K562 (cell line): ENCODE measurements at regions not wholly inside any gene's neighbourhood (a gene's known extent, or its start where the extent isn't known, plus 50 kb on each side); places are given as distances from the start of the nearest gene placed in this dataset.
A peak's percentile ranks its signal among the peaks of the same experiment; 100 is the strongest.

ENCODE experiments used
- ATAC-seq: fragments of 200-7000 bp; cut with Tn5 transposase; 3 replicates; pipeline ENCODE4 v1.9.1; 2020; ENCODE audit warnings: moderate library complexity
- BruUV-seq: library from RNA; stranded (reverse); fragments of 400-500 nt; replicated peaks from 2 replicates; lab custom pipeline; 2021; lab: Mats Ljungman, UMichigan
- CTCF ChIA-PET: fragments of 300-600 bp; formaldehyde crosslinking; extraction: SDS; loops from one replicate; lab custom pipeline; 2021; ENCODE audit warnings: low intra/inter-chr PET ratio; lab: Yijun Ruan, JAX
- POLR2A ChIA-PET: fragments of 300-600, 350-650 bp; sonication (Branson Sonifier 250); formaldehyde crosslinking; extraction: SDS; loops from one replicate; lab custom pipeline; 2021; ENCODE audit warnings: antibody characterized with exemption, inconsistent platforms; lab: Yijun Ruan, JAX
- DNase-seq, 4 experiments: peaks; one replicate each; pipeline versions ENCODE4 v3.0.0 to v3.0.0-alpha.2; 2011 to 2018; ENCODE audit warnings: low spot score in 3 of 4, mixed read lengths in 3 of 4; ENCODE audit errors: extremely low read depth in 1 of 4
- FAIRE-seq: peaks from 2 replicates; lab custom pipeline; 2011; peaks lifted over from hg19 to GRCh38; lab: Jason Lieb, UNC
- H2AFZ ChIP-seq: 2 replicates; pipeline ENCODE4 v1.6.0; 2011; ENCODE audit warnings: low read depth, low read length, control low read depth, inconsistent platforms
- H3K27ac ChIP-seq: fragments of 200-600 bp; 3 replicates; pipeline ENCODE4 v1.8.0; 2011; ENCODE audit warnings: low read depth, mild to moderate bottlenecking, control low read depth, inconsistent platforms, low read length, moderate library complexity, mixed read lengths; ENCODE audit errors: extremely low read depth
- H3K27me3 ChIP-seq, 2 experiments: fragments of 300-600 bp in 1 of 2; 2 replicates in 1 of 2; 3 replicates in 1 of 2; pipeline versions ENCODE4 v1.6.0 to v1.8.0; 2011; ENCODE audit warnings: inconsistent platforms in 2 of 2, low read length in 2 of 2, mild to moderate bottlenecking in 1 of 2, mixed read lengths in 1 of 2, moderate library complexity in 1 of 2; ENCODE audit not compliant: control insufficient read depth in 2 of 2, insufficient read depth in 2 of 2
- H3K36me3 ChIP-seq: fragments of 300-600 bp; 3 replicates; pipeline ENCODE4 v1.8.0; 2011; ENCODE audit warnings: mild to moderate bottlenecking, low read length, inconsistent platforms; ENCODE audit not compliant: control insufficient read depth, insufficient read depth
- H3K4me1 ChIP-seq, 2 experiments: fragments of 200-600 bp in 1 of 2; replicated peaks in 1 of 2; 2 replicates in 1 of 2; 3 replicates in 1 of 2; pipeline versions ENCODE4 v1.5.1 to v1.8.0; 2011; ENCODE audit warnings: inconsistent platforms in 2 of 2, low read length in 2 of 2, mild to moderate bottlenecking in 1 of 2, mixed read lengths in 1 of 2, moderate library complexity in 1 of 2; ENCODE audit not compliant: control insufficient read depth in 2 of 2, insufficient read depth in 2 of 2
- H3K4me2 ChIP-seq: 2 replicates; pipeline ENCODE4 v1.6.1; 2011; ENCODE audit warnings: low read length, control low read depth, inconsistent platforms, mixed read lengths; ENCODE audit not compliant: insufficient read depth
- H3K4me3 ChIP-seq: fragments of 200-600 bp; sonication (generic), shearing (Covaris generic); 2 replicates; pipeline ENCODE4 v1.5.1; 2016; ENCODE audit warnings: control low read depth, inconsistent platforms
- H3K79me2 ChIP-seq: fragments of 200-600 bp; 3 replicates; pipeline ENCODE4 v1.8.0; 2011; ENCODE audit warnings: low read length, inconsistent platforms; ENCODE audit not compliant: control insufficient read depth, insufficient read depth
- H3K9ac ChIP-seq, 2 experiments: 2 replicates each; pipeline versions ENCODE4 v1.6.0 to v1.6.1; 2011; ENCODE audit warnings: low read depth in 2 of 2, low read length in 2 of 2, control low read depth in 1 of 2, inconsistent platforms in 1 of 2, mild to moderate bottlenecking in 1 of 2, mixed read lengths in 1 of 2; ENCODE audit not compliant: insufficient read depth in 1 of 2
- H3K9me1 ChIP-seq: one replicate; pipeline ENCODE4 v1.6.0; 2011; ENCODE audit warnings: inconsistent platforms, mild to moderate bottlenecking, low read length, moderate library complexity; ENCODE audit not compliant: control insufficient read depth, insufficient read depth
- H3K9me3 ChIP-seq: replicated peaks from 2 replicates; pipeline ENCODE4 v1.5.1; 2011; ENCODE audit warnings: low read depth, low read length, inconsistent platforms; ENCODE audit not compliant: control insufficient read depth, insufficient read depth
- H4K20me1 ChIP-seq: replicated peaks from 2 replicates; pipeline ENCODE4 v1.6.1; 2011; ENCODE audit warnings: low read length, inconsistent platforms, mixed read lengths; ENCODE audit not compliant: control insufficient read depth, insufficient read depth
- MEIS2 ChIP-seq: fragments of 450-650 bp; IDR thresholded peaks from 2 replicates; pipeline ENCODE4 v1.6.1; 2014; ENCODE audit warnings: mild to moderate bottlenecking; ENCODE audit not compliant: partially characterized antibody
- NBN ChIP-seq: fragments of 450-650 bp; IDR thresholded peaks from 2 replicates; pipeline ENCODE4 v1.6.1; 2016; ENCODE audit warnings: low read depth, mild to moderate bottlenecking
- ZNF407 ChIP-seq: fragments of 450-650 bp; IDR thresholded peaks from 2 replicates; pipeline ENCODE4 v1.6.1; 2016; ENCODE audit warnings: low read depth
- in situ Hi-C: fragments of 300-500 bp; cut with MboI; formaldehyde crosslinking; loops from 4 replicates; pipeline ENCODE4 v1.15.0; 2018; ENCODE audit warnings: inconsistent platforms, mixed read lengths
- intact Hi-C: fragments of 100-400 bp; cut with micrococcal nuclease; formaldehyde crosslinking; loops from 2 replicates; pipeline ENCODE4 v1.14.2; 2022

- no peak for TF ChIP-seq ZNF407
These were observed 611.9 kb upstream of the CDH11 start (continued) for GRCh38 chr16:65733721-65734120.

GRCh38 chr16:65731833-65732232 is 610.0 kb upstream of the CDH11 start:
- in situ Hi-C loops: no loop called here
- no peak for ATAC-seq
- Histone ChIP-seq H3K4me1 (no peaks in the 10 kb centered on the region), H3K27ac (no peak overlapping the region), H3K4me2 (no peak overlapping the region), H4K20me1 (no peaks in the 10 kb centered on the region), H3K27me3 (no peaks in the 10 kb centered on the region), H3K9me3 (no peaks in the 10 kb centered on the region; the same call in 1 of the 2 replicates), H3K9ac (no peak overlapping the region), H3K4me3 (no peak overlapping the region), H3K9me1 (peaks cover 3% of the 10 kb centered on the region), H3K79me2 (no peaks in the 10 kb centered on the region), H2AFZ (no peak overlapping the region), H3K36me3 (no peaks in the 10 kb centered on the region)
- intact Hi-C loops: no loop called here
- FAIRE-seq: no peak
- ChIA-PET POLR2A (no interaction called here), CTCF (no interaction called here)
- no peak for DNase-seq
- TF ChIP-seq MEIS2 (peak; percentile 20), NBN (no peak)
- BruUV-seq: no TSS peak
